Body of pancreas (tissue), 4 donors: ENCODE measurements at regions not wholly inside any gene's neighbourhood (a gene's known extent, or its start where the extent isn't known, plus 50 kb on each side); places are given as distances from the start of the nearest gene placed in this dataset.

ENCODE experiments used
- POLR2A ChIP-seq, 3 donors: fragments of 450-650 bp; IDR thresholded peaks; one replicate each; pipeline ENCODE4 v1.6.1; 2016; ENCODE audit warnings: antibody characterized with exemption in 3 of 3, mild to moderate bottlenecking in 2 of 3
- TF ChIP-seq, protein P1 (sequence below), 7 experiments: fragments of 450-650 bp in 4 of 7; fragments of 200-600 bp in 3 of 7; sonication (generic) in 3 of 7; IDR thresholded peaks; one replicate each; pipeline ENCODE4 v1.5.1; 2016 to 2019; ENCODE audit warnings: antibody characterized with exemption in 7 of 7

- TF ChIP-seq, protein P1, sequence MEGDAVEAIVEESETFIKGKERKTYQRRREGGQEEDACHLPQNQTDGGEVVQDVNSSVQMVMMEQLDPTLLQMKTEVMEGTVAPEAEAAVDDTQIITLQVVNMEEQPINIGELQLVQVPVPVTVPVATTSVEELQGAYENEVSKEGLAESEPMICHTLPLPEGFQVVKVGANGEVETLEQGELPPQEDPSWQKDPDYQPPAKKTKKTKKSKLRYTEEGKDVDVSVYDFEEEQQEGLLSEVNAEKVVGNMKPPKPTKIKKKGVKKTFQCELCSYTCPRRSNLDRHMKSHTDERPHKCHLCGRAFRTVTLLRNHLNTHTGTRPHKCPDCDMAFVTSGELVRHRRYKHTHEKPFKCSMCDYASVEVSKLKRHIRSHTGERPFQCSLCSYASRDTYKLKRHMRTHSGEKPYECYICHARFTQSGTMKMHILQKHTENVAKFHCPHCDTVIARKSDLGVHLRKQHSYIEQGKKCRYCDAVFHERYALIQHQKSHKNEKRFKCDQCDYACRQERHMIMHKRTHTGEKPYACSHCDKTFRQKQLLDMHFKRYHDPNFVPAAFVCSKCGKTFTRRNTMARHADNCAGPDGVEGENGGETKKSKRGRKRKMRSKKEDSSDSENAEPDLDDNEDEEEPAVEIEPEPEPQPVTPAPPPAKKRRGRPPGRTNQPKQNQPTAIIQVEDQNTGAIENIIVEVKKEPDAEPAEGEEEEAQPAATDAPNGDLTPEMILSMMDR (IDR thresholded peaks at IDR 0.05), result no peak
- TF ChIP-seq POLR2A (IDR thresholded peaks at IDR 0.05), result no peak
Measured at GRCh38 chr5:154140381-154140780, 50.2 kb upstream of the GALNT10 start.
